GM18499 (cell line): ENCODE measurements at regions not wholly inside any gene's neighbourhood (a gene's known extent, or its start where the extent isn't known, plus 50 kb on each side); places are given as distances from the start of the nearest gene placed in this dataset.

Experiments
- ATAC-seq: cut with Tn5 transposase; IDR thresholded peaks from one replicate; pipeline ENCODE4 v1.9.1; 2021; ENCODE audit warnings: moderate number of reproducible peaks; ENCODE audit not compliant: insufficient read depth, unreplicated experiment

DNA sequence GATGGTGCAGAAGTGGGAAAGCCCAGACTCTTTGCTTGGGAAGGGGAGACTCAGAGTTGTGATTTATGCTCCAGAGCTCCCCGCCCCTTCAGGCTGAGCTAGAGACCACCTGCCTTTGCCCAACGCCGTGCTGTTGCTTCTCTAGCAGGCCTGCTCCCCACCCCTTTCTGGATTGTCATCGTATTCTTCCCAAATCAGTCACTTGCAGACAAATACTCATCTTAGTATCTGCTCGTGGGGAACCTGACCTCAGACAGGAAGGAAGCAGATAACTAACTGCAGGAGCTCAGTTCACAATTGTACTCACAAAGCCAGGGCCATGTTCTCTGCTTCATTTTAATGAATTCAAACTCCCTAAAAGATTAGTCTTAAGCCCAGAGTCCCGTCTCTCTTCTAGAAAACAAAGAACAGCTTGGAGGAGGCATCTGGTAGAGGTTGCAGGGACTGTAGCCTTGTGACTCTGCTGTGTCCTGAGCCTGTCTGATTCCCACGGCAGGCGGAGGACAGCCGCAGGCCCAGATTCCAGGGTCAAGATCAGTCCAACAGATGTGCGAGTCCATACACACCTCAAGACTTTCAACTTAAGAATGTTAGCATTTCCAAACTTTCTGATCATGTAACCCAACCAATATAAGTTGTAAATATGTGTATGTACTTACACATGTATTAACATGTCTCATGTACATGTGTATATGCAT is 57.2 kb upstream of the GGTLC1 start:
- no peak for ATAC-seq

DNA sequence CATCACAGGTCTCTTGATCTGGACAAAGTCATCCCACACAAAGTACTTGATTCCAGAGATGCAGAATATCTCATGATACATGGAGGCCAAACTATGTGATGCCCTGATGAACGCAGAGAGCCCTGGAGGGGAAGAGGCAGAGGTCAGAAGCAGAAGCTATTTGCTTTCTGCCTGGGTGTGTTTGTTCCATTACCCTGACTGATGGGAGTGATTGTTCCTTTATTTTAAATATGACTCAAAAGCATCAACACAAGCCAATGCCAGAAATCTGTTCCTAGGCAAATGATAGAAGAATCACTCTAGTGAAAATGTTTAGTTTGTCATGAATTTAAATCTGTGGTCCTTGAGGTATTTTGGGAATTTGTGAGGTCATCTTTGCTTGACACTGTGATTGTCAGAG is 54.7 kb upstream of the GGTLC1 start:
- no peak for ATAC-seq

GRCh38 chr20:24042646-24043045 is 54.1 kb upstream of the GGTLC1 start:
- ATAC-seq: no peak

- ATAC-seq: no peak
These were observed 52.4 kb upstream of the GGTLC1 start for GRCh38 chr20:24040896-24041459.

- ATAC-seq: no peak
These were observed 50.6 kb upstream of the GGTLC1 start for GRCh38 chr20:24039196-24039595.
